ENCODE measurements at regions not wholly inside any gene's neighbourhood (a gene's known extent, or its start where the extent isn't known, plus 50 kb on each side); places are given as distances from the start of the nearest gene placed in this dataset.

- TF ChIP-seq EZH2phosphoT487 (IDR thresholded peaks at IDR 0.05; ENCODE audit: low read depth, severe bottlenecking, unreplicated experiment) (no peak), CTCF (IDR thresholded peaks at IDR 0.05; ENCODE audit: poor library complexity) (no peak), EZH2 (IDR thresholded peaks at IDR 0.05; ENCODE audit: borderline replicate concordance) (no peak)
Observed at GRCh38 chr3:95297581-95297980, 1234.7 kb downstream of the NSUN3 start.
